ENCODE measurements at regions not wholly inside any gene's neighbourhood (a gene's known extent, or its start where the extent isn't known, plus 50 kb on each side); places are given as distances from the start of the nearest gene placed in this dataset.
A peak's percentile ranks its signal among the peaks of the same experiment; 100 is the strongest.

DNA sequence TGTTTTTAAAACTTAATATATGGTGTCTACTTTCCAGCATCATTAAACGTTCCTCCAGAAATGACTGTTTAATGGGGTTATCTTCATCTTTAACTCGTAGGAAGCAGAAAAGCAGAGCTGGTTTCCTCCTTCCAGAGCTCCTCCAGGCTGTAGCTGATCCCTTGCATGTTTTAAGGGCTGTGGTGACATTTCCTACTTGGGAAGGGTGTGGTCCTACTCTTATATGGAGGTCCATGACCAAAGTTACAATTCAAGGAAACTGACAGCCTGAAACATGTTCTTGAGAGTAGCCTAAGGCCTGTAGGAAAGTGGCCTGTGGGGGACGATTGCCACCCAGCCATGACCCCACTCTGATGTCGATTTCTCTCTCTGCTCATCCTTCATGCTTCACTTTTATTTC is 297.1 kb downstream of the GADD45G start:
- Histone ChIP-seq H3K36me3 (no peaks in the 10 kb centered on the region), H3K4me3 (no peak overlapping the region), H3K9me3 (no peaks in the 10 kb centered on the region), H3K27me3 (peaks cover 0 to 10% (median 0%) of the 10 kb centered on the region in 7 donors), H3K27ac (no peak overlapping the region), H3K4me1 (peaks cover 0 to 15% (median 0%) of the 10 kb centered on the region in 9 donors)
- TF ChIP-seq, protein P1, sequence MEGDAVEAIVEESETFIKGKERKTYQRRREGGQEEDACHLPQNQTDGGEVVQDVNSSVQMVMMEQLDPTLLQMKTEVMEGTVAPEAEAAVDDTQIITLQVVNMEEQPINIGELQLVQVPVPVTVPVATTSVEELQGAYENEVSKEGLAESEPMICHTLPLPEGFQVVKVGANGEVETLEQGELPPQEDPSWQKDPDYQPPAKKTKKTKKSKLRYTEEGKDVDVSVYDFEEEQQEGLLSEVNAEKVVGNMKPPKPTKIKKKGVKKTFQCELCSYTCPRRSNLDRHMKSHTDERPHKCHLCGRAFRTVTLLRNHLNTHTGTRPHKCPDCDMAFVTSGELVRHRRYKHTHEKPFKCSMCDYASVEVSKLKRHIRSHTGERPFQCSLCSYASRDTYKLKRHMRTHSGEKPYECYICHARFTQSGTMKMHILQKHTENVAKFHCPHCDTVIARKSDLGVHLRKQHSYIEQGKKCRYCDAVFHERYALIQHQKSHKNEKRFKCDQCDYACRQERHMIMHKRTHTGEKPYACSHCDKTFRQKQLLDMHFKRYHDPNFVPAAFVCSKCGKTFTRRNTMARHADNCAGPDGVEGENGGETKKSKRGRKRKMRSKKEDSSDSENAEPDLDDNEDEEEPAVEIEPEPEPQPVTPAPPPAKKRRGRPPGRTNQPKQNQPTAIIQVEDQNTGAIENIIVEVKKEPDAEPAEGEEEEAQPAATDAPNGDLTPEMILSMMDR (IDR thresholded peaks at IDR 0.05) = no peak
- ATAC-seq (peak in 1 of 8 donors; percentile 31), DNase-seq (no peak)
- intact Hi-C loops (cut with DNase I) = no loop called here
- 62 to 66% methylated on average over 4 of the region's 4 CpGs for WGBS, 2 donors

DNA sequence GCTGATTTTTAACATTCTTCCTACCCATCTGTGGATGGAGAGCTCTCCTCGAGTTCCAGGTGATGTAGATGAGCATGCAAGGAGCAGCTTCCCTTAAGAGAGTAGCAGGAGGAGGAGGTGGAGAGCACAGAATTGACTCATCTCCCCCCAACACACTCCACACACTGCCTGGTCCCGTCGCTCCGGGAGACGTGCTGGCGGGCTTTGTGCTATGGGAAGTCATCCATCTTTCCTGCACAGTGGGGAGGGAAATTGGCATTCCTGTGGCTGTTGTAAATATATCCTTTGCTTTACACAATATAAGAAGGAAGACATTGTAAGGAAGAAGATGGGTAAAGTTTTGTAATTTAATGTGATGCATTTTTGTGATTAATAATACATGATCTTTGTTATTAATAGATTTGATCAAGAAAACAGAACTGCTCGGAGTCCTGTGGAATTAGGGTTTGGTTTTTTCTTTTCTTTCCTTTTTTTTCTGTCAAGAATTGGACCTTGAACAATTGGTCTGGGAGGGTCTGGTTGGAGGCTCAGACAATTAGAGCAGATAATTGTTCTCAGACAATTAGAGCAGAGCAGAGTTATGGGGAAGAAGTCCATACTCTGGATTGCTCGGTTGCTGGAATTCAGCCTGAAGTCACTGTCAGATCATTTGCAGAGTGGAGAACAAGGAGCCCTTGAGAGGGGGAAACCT is 297.8 kb downstream of the GADD45G start:
- ATAC-seq (no peak), DNase-seq (no peak)
- Histone ChIP-seq H3K9me3 (no peaks in the 10 kb centered on the region), H3K27ac (peak overlapping the region in 1 of 10 donors; percentile 9), H3K4me1 (peaks cover 0 to 15% (median 0%) of the 10 kb centered on the region in 9 donors), H3K36me3 (no peaks in the 10 kb centered on the region), H3K4me3 (no peak overlapping the region), H3K27me3 (peaks cover 0 to 10% (median 0%) of the 10 kb centered on the region in 7 donors)
- 51 to 71% methylated on average over 8 of the region's 8 CpGs for WGBS, 2 donors
- intact Hi-C loops (cut with DNase I) = no loop called here
- TF ChIP-seq, protein P1 (IDR thresholded peaks at IDR 0.05) = no peak

DNA sequence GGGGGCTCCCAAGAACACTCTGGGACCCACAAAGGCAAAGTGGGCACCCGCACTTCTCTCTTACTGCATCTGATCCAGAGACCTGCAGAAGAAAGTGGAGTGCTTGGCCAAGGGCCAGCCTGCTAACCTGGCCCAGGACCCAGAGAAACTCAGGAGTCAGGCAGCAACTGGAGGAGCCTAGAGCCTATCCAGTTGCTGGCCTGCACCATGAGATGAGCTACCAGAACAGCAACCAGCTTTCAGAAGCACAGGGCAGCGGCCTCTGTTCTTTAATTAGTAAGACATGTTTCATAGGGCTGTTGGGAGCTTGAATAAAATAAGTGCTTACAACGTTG is 298.3 kb downstream of the GADD45G start:
- Histone ChIP-seq H3K27ac (peak overlapping the region in 1 of 10 donors; percentile 9), H3K36me3 (no peaks in the 10 kb centered on the region), H3K27me3 (peaks cover 0 to 10% (median 0%) of the 10 kb centered on the region in 7 donors), H3K4me3 (no peak overlapping the region), H3K4me1 (peaks cover 0 to 15% (median 0%) of the 10 kb centered on the region in 9 donors), H3K9me3 (no peaks in the 10 kb centered on the region)
- 68 to 73% methylated on average over 3 of the region's 3 CpGs for WGBS, 2 donors
- DNase-seq (no peak), ATAC-seq (peak in 1 of 8 donors; percentile 31)
- TF ChIP-seq, protein P1 (IDR thresholded peaks at IDR 0.05) = no peak
- intact Hi-C loops (cut with DNase I) = no loop called here

DNA sequence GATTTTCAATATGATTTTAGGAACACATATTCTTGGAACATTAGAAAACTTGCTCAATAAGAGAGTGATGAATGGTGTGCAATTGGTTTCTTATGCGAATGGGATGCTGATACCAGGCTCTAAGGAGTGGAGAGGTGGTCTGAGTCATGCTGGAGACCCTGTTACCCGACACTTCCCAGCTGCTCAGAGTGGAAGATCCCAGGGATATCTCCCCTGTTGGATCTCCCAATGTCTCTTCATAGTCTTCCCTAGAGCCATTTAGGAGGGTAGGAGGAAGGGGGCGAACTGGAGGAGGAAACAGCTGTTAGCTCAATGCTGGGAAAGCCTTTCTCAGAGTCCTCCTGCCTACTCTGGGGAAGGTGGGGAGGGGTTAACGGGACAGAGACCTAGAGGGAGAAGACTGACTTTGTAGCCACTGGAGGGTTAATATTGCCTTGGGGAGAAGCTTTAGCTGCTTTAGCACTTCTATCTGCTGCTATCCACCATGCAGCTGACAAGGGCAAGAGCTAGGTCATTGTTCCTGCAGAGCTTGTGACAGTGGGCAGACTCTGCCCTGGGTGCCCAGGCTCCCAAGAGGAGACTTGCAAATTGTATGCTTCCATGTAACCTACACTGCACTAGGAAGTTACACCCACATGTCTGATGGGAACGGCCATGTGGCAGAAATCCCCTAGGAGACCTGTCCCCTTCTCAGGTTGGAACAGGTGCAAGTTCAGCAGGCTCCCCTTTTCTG is 301.0 kb downstream of the GADD45G start:
- H3K27ac ChIP-seq = no peak overlapping the region
- no peaks in the 10 kb centered on the region for H3K9me3 ChIP-seq
- H3K4me3 ChIP-seq = no peak overlapping the region
- ATAC-seq (peak in 3 of 8 donors; percentile 35 to 62 (median 35)), DNase-seq (no peak)
- 68 to 80% methylated on average over 5 of the region's 5 CpGs for WGBS, 2 donors
- peaks cover 0 to 15% (median 0%) of the 10 kb centered on the region in 9 donors for H3K4me1 ChIP-seq
- H3K36me3 ChIP-seq = no peaks in the 10 kb centered on the region
- intact Hi-C loops (cut with DNase I) = no loop called here
- TF ChIP-seq, protein P1 (IDR thresholded peaks at IDR 0.05) = no peak
- peaks cover 0 to 10% (median 0%) of the 10 kb centered on the region in 7 donors for H3K27me3 ChIP-seq
